MCF 10A (cell line): ENCODE measurements at regions not wholly inside any gene's neighbourhood (a gene's known extent, or its start where the extent isn't known, plus 50 kb on each side); places are given as distances from the start of the nearest gene placed in this dataset.

Source experiments
- BruUV-seq: library from RNA; stranded (reverse); fragments of 400-500 nt; replicated peaks from 2 replicates; lab custom pipeline; 2021; lab: Mats Ljungman, UMichigan
- CTCF ChIA-PET: fragments of 300-600 bp; sonication (Branson Sonifier 250); formaldehyde crosslinking; extraction: SDS; loops from one replicate; lab custom pipeline; 2021; ENCODE audit warnings: antibody characterized with exemption, inconsistent platforms; lab: Yijun Ruan, JAX
- POLR2A ChIA-PET: fragments of 300-600, 350-650 bp; sonication (Branson Sonifier 250); formaldehyde crosslinking; extraction: SDS; loops from one replicate; lab custom pipeline; 2020; ENCODE audit warnings: antibody characterized with exemption, inconsistent platforms; lab: Yijun Ruan, JAX
- DNase-seq: peaks from one replicate; pipeline ENCODE4 v3.0.0-alpha.2; 2018; ENCODE audit not compliant: unreplicated experiment
- H3K27ac Mint-ChIP-seq: one replicate; pipeline ENCODE4 v1.8.0; 2022; ENCODE audit warnings: mild to moderate bottlenecking, low read depth, mixed read lengths; ENCODE audit not compliant: unreplicated experiment
- H3K27me3 Mint-ChIP-seq: one replicate; pipeline ENCODE4 v1.8.0; 2022; ENCODE audit warnings: mixed read lengths; ENCODE audit not compliant: insufficient read depth, unreplicated experiment
- H3K36me3 Mint-ChIP-seq: one replicate; pipeline ENCODE4 v1.8.0; 2022; ENCODE audit warnings: mild to moderate bottlenecking, moderate library complexity, mixed read lengths; ENCODE audit not compliant: insufficient read depth, unreplicated experiment
- H3K4me1 Mint-ChIP-seq: one replicate; pipeline ENCODE4 v1.8.0; 2022; ENCODE audit warnings: mixed read lengths; ENCODE audit not compliant: insufficient read depth, unreplicated experiment
- H3K4me3 Mint-ChIP-seq: one replicate; pipeline ENCODE4 v1.8.0; 2022; ENCODE audit warnings: mild to moderate bottlenecking, moderate library complexity, mixed read lengths; ENCODE audit not compliant: unreplicated experiment
- H3K9me3 Mint-ChIP-seq: one replicate; pipeline ENCODE4 v1.8.0; 2022; ENCODE audit warnings: mixed read lengths; ENCODE audit not compliant: unreplicated experiment
- intact Hi-C: fragments of 100-400 bp; cut with micrococcal nuclease; formaldehyde crosslinking; loops from 2 replicates; pipeline ENCODE4 v1.14.1; 2022
- TF ChIP-seq, protein P1 (sequence below): fragments of 200-600 bp; IDR thresholded peaks from one replicate; pipeline ENCODE4 v1.8.0; 2022; ENCODE audit warnings: antibody characterized with exemption, mild to moderate bottlenecking; ENCODE audit not compliant: unreplicated experiment

DNA sequence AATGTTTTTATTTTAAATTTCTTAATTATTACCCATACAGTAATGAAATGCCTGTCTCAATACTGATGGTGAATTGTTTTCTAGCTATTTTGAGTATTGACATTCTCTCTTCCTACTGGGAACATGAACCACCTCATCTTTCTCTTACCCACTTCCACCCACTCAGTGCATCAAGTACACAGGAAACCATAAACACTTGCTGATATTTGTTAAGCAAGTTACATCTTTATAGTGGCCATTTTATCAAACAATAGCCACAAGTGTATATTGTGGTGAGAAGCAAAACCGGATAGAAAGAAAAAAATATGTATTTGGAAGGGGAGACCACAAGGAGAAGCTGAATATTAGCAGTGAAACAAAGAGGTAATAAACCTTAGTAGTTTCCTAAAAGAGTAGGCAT, 368.1 kb upstream of the HNRNPA3 start:
- Mint-ChIP-seq H3K27me3 (no peaks in the 10 kb centered on the region), H3K9me3 (no peaks in the 10 kb centered on the region), H3K4me3 (no peak overlapping the region), H3K4me1 (no peaks in the 10 kb centered on the region), H3K27ac (no peak overlapping the region), H3K36me3 (no peaks in the 10 kb centered on the region)
- no TSS peak for BruUV-seq
- CTCF ChIA-PET, result interaction anchor here (0.7 to 1.2 kb wide), 2 partner anchors 31 to 756 kb away, joined by 3 to 5 read pairs; no protein-coding TSS in a partner anchor
- intact Hi-C loops, result no loop called here
- TF ChIP-seq, protein P1, sequence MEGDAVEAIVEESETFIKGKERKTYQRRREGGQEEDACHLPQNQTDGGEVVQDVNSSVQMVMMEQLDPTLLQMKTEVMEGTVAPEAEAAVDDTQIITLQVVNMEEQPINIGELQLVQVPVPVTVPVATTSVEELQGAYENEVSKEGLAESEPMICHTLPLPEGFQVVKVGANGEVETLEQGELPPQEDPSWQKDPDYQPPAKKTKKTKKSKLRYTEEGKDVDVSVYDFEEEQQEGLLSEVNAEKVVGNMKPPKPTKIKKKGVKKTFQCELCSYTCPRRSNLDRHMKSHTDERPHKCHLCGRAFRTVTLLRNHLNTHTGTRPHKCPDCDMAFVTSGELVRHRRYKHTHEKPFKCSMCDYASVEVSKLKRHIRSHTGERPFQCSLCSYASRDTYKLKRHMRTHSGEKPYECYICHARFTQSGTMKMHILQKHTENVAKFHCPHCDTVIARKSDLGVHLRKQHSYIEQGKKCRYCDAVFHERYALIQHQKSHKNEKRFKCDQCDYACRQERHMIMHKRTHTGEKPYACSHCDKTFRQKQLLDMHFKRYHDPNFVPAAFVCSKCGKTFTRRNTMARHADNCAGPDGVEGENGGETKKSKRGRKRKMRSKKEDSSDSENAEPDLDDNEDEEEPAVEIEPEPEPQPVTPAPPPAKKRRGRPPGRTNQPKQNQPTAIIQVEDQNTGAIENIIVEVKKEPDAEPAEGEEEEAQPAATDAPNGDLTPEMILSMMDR, result no peak
- POLR2A ChIA-PET, result no interaction called here
- no peak for DNase-seq

DNA sequence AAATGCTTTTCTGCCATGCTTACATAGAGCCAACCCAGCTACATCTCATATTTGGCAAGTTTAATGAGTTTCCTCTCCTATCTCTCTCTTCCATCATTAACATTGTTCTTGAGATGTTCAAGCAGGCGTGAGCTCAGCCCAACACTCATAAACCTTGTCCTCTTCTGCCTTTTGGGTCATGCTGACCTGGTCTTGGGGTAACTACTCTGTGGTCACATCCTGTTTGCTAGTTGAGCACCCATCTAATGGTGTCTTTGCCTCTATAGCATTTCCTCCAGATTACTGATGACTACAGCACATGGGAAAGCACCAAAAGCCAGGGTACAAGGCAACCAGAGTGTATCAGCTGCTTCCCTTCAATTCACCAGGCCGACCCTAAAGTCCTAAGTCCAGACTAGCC, 366.9 kb upstream of the HNRNPA3 start:
- no TSS peak for BruUV-seq
- H3K27ac Mint-ChIP-seq, result no peak overlapping the region
- DNase-seq, result no peak
- H3K4me3 Mint-ChIP-seq, result no peak overlapping the region
- TF ChIP-seq, protein P1, result no peak
- no peaks in the 10 kb centered on the region for H3K9me3 Mint-ChIP-seq
- no peaks in the 10 kb centered on the region for H3K36me3 Mint-ChIP-seq
- ChIA-PET CTCF (interaction anchor here (0.6 to 1.4 kb wide), 2 partner anchors 9 to 60 kb away, joined by 3 to 5 read pairs; no protein-coding TSS in a partner anchor), POLR2A (interaction anchor here (0.9 kb wide), 1 partner anchor 9 kb away, joined by 3 read pairs; no protein-coding TSS in a partner anchor)
- peaks cover 6% of the 10 kb centered on the region for H3K27me3 Mint-ChIP-seq
- intact Hi-C loops, result no loop called here
- no peaks in the 10 kb centered on the region for H3K4me1 Mint-ChIP-seq

DNA sequence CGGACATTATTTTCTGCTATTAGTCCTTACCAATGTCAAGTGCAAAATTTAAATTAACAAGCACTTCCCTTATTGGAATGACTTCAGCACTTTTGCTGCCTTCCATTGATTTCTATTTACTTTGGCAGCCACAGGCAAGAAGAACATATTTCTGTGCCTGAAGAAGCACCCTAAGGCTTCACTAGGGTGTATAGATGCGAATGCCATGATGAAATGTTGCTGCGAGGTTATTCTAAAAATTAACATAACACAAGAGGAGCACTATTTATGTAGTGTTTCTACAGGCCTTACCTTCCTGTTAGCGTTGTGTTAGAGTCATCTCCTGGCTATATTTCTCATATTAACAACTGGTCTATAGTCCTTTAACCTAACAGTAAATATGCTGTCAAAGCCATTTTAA, 365.0 kb upstream of the HNRNPA3 start:
- TF ChIP-seq, protein P1, result no peak
- DNase-seq, result no peak
- BruUV-seq, result no TSS peak
- no peaks in the 10 kb centered on the region for H3K36me3 Mint-ChIP-seq
- H3K4me1 Mint-ChIP-seq, result no peaks in the 10 kb centered on the region
- H3K4me3 Mint-ChIP-seq, result no peak overlapping the region
- no peaks in the 10 kb centered on the region for H3K9me3 Mint-ChIP-seq
- H3K27me3 Mint-ChIP-seq, result peaks cover 23% of the 10 kb centered on the region
- intact Hi-C loops, result no loop called here
- CTCF ChIA-PET, result no interaction called here
- POLR2A ChIA-PET, result no interaction called here
- H3K27ac Mint-ChIP-seq, result no peak overlapping the region

DNA sequence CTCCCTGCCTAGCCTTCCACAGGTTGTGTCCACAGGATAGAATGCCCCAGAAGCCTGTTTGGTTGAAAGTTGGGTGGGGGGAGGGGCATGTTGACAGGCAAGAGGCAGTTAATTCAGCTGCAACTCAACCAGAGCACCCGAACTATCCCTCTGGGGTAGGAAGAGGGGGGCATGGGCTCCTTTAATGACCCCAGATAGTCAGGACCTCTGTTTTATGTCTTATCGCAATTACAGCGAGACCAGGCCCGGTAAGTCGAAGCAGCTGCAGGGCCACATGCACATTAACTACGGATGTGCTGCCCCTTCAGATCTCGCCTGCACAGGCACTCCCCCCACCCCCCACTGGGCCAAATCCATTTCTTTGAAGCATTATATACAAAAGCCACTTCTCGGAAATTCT, 363.8 kb upstream of the HNRNPA3 start:
- CTCF ChIA-PET, result interaction anchor here (0.8 kb wide), 1 partner anchor 737 kb away, joined by 4 read pairs; no protein-coding TSS in a partner anchor
- POLR2A ChIA-PET, result no interaction called here
- BruUV-seq, result no TSS peak
- TF ChIP-seq, protein P1, result no peak
- Mint-ChIP-seq H3K4me1 (no peaks in the 10 kb centered on the region), H3K27me3 (peaks cover 29% of the 10 kb centered on the region), H3K4me3 (no peak overlapping the region), H3K36me3 (no peaks in the 10 kb centered on the region), H3K9me3 (no peaks in the 10 kb centered on the region), H3K27ac (no peak overlapping the region)
- no peak for DNase-seq
- intact Hi-C loops, result no loop called here
